ENCODE measurements at regions not wholly inside any gene's neighbourhood (a gene's known extent, or its start where the extent isn't known, plus 50 kb on each side); places are given as distances from the start of the nearest gene placed in this dataset.

DNA sequence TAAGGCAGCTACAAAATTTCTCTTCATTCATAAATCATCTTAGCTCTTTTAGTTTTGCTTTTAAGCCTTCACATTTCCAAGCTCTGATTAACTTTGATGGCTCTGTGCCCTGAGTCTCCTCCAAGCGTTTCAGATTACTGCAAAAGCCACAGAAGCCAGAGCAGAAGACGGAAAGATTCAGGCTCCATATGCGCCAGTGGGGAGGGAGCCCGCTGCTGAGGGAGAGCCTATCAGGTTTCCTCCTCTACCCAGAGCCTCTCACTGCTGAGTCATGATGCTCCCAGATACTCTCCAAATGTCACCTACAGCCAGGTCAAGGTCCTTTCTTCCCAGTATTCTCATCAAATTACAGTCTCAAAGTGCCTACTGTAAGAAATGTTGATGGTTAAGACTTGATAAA, 193.6 kb downstream of the RAP2A start:
- in situ Hi-C loops (cut with HindIII; ENCODE audit: low sequenced_read_pairs): no loop called here

DNA sequence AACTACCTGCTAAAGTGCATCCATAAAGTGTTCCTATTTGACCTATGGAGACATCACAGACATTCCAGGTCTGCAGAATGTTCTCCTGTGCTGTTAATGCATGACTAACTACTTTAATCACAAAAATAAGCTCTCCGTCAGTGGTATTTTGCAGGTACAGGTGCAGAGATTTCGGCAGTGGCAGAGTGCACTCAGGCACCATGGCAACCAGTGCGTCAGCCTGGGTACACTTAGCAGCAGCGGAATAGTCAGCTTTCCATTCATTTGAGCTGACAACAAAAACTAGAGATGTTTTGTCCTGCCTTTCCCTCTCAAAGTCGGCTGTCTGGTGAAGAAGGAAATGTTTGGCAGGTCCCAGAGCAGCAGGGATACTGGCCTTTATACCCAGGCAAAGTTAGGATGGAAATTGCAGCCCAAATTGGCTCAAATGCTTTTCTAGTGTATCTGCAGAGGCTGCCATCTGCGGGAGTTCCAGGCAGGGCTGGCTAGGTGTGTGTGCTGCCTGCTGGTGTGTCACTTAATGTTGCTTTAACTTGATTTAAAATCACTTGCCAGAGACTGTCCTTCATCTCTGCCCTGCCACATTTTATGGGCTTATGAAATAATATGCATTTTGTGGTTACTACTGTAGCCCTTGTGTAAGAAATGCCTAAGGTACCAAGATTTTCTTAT, 195.8 kb downstream of the RAP2A start:
- in situ Hi-C loops (cut with HindIII; ENCODE audit: low sequenced_read_pairs): no loop called here

DNA sequence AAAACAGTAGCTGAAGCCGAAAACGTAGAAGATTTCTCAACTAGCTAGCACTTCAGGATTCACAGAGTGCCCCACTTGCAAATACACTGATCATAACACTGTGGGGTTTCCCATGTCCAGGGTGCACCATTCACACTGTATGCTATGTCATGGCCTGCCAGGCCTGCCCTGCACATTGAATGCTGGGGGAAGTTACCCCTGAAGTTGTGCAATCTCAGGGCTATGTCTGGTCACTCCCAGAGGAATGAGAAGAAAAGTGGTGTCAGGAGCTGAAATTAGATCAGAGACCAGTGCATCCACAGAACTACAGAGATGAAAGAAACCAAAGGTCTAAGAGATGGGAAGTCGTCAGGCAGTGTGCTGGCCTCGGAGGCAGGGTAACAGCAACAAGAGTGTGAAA, 196.8 kb downstream of the RAP2A start:
- in situ Hi-C loops (cut with HindIII; ENCODE audit: low sequenced_read_pairs): no loop called here

DNA sequence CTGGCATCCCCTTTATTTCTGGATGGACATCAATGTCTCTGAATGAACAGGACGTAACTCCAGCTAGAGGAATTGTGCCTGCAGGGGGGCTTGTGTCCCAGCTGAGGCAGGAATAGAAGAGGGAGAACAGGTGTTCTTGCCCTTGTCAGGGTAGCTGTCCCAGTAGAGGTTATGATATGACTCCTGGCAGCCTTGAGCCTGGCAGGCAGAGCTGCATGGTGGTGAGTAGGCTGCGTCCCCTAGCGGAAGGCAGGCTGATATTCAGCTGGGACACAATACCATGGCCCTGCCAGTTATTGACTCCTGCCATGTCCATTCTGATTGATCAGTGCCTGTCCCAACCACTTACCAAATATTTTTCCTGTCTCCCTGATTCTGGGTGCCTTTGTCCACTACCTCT, 197.2 kb downstream of the RAP2A start:
- in situ Hi-C loops (cut with HindIII; ENCODE audit: low sequenced_read_pairs): no loop called here

DNA sequence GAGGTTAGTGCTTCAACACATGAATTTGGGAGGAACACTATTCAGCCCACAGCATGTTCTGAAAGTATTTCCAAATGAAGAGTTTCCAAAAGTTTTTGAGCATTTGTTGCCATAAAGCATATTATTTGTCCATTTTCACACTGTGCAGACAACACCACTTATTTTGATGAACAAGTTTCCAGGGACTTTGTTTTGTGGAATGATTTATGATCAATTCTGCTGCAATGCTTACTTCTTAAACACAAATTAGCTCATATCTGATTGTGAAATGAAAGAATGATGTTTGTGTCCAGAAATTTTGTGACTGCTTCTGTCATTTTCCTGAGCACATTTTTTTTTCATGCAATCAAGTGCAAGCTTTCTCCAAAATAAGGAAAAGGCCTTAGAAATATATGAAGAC, 205.3 kb downstream of the RAP2A start:
- in situ Hi-C loops (cut with HindIII; ENCODE audit: low sequenced_read_pairs): loop anchor here (5.0 kb wide), 1 partner anchor 92 kb away; no protein-coding TSS in a partner anchor

DNA sequence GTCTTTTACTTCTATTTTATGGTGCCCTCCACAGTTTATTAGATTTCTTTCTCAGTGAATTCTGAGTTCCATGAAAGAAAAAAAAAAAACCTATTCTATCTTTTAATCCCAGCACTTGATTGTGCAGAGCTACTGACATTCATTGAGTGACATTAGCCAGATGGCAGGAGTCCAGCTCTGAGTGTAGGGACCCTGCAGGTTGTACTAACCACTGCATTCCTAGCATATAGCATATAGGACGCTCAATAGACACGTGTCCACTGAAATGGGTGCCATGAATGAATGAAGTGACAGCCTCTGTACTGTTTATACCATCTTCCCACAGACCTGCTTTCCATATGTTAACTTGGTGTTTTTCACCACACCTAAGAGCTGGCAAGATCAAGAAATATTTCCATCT, 206.3 kb downstream of the RAP2A start:
- in situ Hi-C loops (cut with HindIII; ENCODE audit: low sequenced_read_pairs): no loop called here

DNA sequence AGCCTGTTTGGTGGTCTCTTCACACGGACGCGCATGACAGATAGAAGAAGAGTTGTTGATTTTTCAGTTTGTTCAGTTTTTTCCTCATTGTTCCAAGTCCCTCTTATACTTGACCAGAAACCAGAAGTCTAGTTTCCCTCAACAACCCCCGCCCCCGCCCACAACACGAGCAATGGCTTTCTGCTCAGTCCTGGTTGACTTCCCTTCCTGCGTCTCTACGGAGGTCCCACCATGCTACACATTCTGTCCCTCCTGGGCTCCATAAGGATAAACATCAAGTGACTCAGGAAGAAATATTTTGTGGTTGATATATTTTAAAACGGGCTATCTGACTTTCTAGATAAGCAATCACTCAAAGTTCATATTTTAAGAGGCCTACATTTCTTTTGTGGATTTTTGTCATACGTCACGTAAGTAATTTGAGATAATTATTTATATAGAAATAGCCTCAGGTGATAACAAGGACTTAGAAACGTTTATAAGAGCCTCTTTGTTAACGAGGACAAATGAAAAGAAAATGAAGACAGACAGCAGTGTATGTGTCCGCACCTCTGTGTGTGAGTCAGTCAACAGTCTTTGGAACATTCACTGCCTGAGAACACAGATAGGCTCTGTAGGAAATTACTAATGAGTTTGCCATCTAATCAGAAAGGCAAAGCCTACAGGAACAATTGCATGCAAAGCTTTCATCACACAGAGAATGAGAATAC, 214.4 kb downstream of the RAP2A start:
- in situ Hi-C loops (cut with HindIII; ENCODE audit: low sequenced_read_pairs): no loop called here

DNA sequence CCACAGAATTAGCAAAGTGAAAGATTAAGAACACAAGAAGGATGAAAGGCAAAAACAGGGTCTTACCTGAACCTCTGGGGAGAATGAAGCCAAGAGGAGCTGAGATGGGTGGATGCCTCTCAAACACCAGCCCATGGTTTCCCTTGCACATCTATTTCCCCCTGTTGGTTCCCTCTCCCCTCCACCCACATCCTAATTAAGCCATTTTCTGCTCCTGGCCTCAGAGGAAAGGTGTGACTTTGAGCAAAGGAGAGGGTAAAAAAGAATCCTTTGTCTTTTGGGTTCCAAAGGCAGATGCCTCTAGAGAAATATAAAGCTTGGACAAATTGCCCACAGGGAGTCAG, 214.9 kb downstream of the RAP2A start:
- in situ Hi-C loops (cut with HindIII; ENCODE audit: low sequenced_read_pairs): no loop called here

DNA sequence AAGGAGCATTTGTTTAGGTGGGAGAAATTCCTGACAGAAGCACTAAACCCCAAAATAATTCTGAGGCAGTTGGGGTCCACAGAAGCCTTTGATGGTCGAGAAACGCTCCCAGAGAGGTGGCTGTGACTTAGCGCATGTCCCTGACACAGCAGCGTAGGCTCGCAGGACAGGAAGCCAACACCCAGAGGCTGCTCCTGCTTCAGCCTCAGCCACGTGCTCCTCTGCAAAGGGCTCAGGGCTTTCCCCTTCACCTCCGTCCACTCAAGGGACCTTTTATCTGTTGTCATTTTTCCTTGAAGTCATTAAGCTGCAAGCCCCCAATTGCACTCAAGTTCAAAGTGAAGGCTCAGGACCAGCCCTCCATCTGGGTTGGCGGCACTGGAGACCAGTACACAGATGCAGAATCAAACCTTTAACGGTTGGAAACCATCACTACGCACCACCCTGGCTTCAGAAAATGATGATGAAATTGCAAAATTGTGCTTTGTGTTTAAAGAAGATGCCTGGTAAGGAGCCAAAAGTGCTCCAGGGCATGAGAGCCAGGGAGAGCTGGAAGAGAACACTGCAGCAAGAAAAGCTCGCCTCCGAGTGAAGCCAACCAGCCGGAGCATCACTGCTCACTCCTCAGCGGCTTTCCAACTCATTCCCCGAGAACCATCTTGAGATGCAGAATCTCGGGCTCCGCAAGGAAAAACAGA, 219.6 kb downstream of the RAP2A start:
- in situ Hi-C loops (cut with HindIII; ENCODE audit: low sequenced_read_pairs): no loop called here

DNA sequence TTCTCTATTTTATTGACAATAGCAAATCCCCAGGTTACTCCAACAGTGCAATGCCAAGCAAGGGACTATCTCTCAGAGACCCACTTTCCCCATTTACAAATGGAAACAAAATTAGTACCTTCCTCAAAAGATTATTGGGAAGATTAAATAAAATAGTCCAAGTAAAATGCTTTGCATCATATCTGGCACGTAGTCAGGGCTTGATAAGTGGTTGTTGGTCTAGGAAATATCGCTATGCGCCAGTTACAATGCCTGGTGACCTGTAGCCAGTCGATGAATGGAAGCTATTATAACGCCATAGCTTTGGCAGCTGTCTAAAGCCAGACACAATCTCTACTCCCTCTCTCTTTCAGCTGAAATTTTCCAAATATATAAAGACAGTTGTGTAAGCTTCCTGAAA, 220.3 kb downstream of the RAP2A start:
- in situ Hi-C loops (cut with HindIII; ENCODE audit: low sequenced_read_pairs): no loop called here

DNA sequence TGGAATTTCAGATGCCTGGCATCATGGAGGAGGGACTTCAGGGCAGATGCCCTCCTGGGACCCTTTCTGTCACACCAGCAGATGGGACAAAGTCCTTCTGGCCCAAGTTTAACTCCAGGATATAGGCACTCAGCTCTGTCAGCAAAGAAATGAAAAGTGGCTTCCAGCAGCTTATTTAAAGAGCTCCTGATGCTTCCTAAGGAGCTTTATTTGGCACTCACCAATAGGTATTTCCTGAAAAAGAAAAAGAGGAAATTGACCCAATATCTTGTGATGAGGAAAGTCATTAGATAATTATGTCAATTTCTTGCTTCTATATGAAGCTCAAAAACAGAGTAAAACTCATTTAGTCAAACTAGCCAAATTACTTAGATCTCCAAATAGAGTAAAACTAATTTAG, 224.6 kb downstream of the RAP2A start:
- in situ Hi-C loops (cut with HindIII; ENCODE audit: low sequenced_read_pairs): no loop called here

DNA sequence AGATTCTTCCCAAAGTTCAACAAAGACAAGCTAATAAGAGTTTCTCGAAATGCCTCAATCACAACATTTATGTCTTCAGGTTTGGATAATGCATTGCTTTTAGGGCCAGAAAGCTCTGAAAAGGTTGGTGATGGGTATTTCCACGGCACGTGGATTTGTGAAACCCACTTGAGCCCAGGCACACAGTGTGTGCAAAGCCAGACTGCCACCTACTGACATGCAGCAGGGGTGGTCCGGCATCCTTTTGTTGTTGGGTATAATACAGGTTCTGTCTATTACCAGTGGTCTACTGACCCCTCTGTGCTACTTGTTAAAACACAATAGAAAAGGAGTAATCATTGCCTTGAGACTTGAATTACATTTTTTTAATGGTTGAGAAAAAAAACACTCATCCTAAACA, 225.6 kb downstream of the RAP2A start:
- in situ Hi-C loops (cut with HindIII; ENCODE audit: low sequenced_read_pairs): no loop called here

DNA sequence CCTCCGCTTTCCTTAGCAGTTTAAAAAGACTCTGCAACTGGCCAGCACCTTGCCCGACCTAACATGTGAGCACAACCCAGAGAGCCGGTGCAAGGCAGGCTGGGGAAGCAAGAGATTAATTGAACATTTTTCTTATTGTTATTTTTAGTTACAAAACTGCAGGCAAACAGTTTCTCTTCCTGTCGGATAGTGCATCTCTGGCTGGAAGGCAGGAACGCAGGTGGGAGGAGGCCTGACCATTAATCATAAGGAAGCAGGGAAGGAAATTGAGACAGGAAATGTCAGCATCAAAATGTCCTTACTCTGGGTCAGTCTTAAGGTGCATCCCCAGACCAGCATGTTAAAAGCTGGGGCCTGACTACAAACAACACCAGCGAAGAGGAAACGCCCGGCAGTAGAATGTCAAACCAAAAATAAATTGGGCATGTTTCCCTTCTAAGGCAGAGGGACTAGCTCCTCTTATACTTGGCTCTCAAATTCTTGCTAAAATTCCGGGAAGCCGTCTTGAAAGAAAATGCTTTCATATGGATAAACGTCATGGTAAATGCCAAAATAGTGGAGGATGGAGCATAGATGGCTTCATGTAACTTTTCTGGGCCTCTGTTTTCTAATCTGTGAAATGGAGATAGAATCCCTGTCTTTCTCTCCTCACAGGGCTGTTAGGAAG, 226.8 kb downstream of the RAP2A start:
- in situ Hi-C loops (cut with HindIII; ENCODE audit: low sequenced_read_pairs): no loop called here

DNA sequence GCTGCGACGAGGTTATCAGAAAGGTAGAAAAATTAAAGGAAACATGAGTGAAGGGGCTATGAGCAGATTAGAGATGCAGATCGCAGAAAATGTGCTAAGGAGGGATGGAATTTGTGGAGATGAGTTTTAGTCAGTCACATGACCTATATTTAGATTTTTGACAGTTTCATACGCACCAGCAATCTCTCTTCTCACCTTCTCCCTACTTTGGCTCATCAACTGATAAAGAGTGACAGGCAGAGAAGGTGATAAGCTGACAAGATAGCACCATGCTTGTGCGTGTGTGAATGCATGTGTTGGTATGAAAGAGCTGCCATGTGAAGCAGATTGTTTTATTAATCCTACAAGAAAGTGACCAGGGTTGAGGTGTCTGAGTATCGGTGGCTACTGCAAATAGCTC, 252.6 kb downstream of the RAP2A start:
- in situ Hi-C loops (cut with HindIII; ENCODE audit: low sequenced_read_pairs): no loop called here

DNA sequence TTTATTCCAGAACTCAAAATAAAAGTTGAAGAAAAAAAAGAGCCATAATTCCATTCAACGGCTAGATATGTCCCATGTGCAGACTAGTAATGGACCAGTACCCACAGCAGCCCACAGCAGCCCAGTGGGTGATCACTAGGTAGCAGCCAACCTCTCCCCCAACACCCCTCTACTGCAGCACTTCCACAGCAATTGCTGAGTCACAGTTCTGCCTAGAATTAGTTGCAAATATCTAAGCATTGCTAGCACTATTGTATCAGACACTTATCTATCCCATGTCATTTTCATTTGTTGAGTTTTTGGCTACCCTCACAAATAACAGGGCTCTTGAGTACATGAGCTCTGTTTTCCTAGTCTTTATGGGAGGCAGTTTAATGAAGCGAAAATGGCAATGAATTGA, 258.7 kb downstream of the RAP2A start:
- in situ Hi-C loops (cut with HindIII; ENCODE audit: low sequenced_read_pairs): no loop called here

DNA sequence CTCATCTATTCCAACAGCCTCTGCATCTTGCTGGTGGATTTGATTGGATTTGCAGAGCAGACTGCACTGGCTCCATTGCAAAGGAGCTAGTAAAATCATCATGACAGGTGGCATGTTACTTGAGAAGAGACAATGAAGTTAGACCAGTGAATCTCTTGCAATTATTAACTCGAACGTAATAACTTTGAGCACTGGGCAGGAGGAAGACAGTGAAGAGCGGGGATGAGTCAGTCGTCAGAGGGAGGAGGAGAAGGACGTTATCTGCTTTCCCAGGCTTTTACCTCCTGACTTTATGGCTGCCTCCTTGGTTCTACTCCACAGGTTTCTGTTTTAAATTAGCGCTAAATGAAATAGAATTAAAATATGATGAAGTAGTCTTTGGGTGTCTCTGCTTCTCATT, 257.8 kb upstream of the IPO5 start:
- in situ Hi-C loops (cut with HindIII; ENCODE audit: low sequenced_read_pairs): no loop called here

DNA sequence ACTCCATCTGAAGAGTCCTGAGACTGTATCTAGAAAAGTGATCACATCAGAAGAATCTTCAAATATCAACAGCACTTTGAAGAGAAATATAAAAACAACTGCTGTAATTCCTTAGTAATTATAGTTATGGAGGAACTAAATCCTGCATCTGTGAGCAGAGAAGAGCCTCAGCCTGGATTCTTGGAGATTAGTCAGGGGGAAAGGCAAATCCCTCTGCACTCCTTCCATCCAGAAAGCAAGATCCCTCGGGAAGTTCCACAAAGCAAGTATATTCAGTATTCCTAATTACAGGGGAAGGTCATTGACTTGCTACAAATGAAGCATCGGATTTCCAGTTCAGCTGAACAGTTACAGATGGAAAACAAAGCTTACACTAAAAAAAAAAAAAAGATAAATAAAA, 256.6 kb upstream of the IPO5 start:
- in situ Hi-C loops (cut with HindIII; ENCODE audit: low sequenced_read_pairs): no loop called here

DNA sequence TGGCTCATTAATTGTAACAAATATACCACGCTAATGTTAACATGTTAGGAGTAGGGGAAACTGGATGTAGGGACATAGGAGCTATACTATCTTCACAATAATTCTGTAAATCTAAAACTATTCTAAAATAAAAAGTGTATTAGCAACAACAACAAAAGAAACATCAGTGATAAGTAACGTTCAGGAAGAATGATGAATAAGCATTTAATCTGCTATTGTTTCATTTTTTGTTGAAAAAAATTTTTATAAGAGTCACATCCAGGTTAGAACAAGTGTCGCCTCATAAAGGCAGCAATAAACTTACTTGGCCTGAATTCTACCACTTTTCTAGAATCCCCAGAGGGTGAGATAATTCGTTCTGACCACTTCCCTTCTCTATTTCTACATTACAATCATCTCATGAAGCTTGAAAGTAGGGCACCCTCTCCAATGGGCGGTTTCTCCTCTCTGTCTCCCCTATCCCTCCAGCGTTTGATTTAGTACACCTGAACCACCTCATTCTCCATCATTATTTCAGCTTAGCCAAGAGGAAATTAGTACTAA, 253.1 kb upstream of the IPO5 start:
- in situ Hi-C loops (cut with HindIII; ENCODE audit: low sequenced_read_pairs): loop anchor here (5.0 kb wide), 1 partner anchor 62 kb away; no protein-coding TSS in a partner anchor

DNA sequence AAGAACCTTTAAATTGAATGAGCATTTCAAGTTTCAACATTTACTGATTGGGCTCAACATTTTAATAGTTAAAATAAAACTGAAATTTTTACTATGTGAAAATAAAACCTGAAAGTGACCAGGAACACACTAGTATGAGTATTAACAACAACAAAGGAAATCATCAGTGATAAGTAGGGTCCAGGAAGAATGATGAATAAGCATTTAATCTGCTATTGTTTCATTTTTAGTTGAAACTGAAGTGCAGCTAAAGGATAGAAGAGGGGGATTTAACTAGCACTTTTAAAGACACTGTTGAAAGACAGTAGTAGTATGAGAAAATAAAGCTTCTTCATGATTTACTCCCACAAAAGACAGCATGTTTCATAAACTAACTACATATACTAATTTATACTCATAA, 250.9 kb upstream of the IPO5 start:
- in situ Hi-C loops (cut with HindIII; ENCODE audit: low sequenced_read_pairs): loop anchor here (5.0 kb wide), 1 partner anchor 60 kb away; no protein-coding TSS in a partner anchor

DNA sequence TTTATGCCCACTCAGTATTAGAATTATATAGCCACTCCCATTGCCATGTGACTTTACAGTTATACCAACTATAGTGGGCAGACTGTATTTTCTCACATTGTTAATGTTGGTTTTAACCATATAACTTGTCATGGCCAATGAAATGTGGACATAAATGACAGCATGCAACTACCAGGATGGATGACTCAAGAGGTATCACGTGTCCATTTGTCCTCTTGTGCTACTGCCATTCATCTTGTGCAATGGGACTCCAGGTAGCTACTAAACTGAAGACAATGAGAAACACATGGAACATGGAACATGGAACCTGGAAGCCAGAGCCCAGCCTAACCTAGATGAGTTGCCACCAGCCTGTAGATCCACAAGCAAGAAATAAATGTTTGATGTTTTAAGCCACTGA, 242.7 kb upstream of the IPO5 start:
- in situ Hi-C loops (cut with HindIII; ENCODE audit: low sequenced_read_pairs): no loop called here

DNA sequence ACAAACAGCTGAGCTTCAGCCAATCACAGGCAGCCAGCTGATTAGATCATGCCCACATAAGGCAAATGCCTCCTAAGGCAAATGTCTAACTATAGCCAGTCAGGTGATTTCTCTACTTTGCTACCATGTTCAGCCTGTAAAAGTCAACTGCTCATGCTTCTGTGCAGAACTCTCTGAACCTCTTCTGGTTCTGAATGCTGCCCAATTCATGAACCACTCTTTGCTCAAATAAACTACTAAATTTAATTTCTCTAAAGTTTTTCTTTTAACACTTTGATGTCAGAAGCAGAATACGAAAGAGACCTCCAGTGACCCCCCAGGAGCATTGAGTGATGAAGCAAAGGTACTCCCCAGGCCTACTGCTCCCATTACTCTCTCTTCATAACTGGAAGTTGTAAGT, 240.7 kb upstream of the IPO5 start:
- in situ Hi-C loops (cut with HindIII; ENCODE audit: low sequenced_read_pairs): no loop called here

All from endothelial cell of hepatic sinusoid (primary cell).